GM20000 (cell line): ENCODE measurements at regions not wholly inside any gene's neighbourhood (a gene's known extent, or its start where the extent isn't known, plus 50 kb on each side); places are given as distances from the start of the nearest gene placed in this dataset.

Experiments
- DNase-seq: peaks from one replicate; pipeline ENCODE4 v3.0.0; 2012; ENCODE audit warnings: low spot score
- TF ChIP-seq, protein P1 (sequence below): IDR thresholded peaks from 2 replicates; pipeline ENCODE4 v1.5.1; 2012; ENCODE audit warnings: mild to moderate bottlenecking, control low read depth; ENCODE audit errors: extremely low read depth, missing control alignments

DNA sequence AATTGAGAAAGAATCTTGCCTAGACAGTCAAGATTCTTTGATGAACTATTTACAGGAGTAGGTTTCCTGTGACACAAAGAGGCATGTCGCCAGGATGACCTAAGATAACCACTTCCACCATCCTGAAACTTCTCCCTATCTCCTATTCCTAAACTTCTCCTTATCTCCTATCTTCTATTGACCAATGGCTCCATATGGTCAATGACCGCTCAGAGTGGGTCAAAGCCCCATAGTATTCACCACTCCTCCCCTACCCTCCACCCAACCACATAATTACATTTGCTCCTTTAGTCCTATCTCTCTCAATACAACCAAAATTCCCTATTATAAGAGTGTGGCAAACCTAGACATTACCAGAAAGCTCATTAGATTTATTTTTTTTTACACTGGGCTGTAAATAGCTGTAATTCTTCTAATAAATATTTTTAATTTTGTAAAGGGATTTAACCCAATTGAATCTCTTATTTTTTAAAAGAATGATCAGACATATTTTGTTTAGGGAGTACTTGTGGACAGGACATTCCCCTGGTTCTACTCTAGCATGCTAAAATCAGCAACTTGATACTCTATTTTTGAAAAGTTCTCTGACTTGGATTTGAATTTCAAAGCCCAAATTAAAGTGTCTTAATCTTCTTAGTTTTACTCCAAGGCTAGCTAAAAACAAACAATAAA is 416.0 kb upstream of the CCNH start:
- DNase-seq: no peak

DNA sequence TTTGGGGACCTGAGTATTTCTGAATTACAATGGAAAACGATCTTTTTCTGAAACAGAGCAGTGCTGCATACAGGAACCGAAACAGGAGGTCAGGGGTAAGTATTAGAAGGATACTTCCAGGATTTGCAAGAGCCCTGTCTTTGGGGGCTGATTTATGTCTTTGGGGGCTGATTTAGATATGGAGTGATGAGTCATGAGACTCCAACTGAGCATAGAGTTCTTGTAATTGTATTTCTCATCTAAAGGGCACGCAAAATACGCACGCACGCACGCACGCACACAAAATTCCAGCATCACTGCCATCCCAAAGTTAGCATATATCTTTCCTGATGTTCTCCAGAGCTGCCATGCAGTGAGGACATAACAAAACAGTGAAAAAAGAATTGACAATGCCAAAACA is 414.8 kb upstream of the CCNH start:
- no peak for DNase-seq
- TF ChIP-seq, protein P1, sequence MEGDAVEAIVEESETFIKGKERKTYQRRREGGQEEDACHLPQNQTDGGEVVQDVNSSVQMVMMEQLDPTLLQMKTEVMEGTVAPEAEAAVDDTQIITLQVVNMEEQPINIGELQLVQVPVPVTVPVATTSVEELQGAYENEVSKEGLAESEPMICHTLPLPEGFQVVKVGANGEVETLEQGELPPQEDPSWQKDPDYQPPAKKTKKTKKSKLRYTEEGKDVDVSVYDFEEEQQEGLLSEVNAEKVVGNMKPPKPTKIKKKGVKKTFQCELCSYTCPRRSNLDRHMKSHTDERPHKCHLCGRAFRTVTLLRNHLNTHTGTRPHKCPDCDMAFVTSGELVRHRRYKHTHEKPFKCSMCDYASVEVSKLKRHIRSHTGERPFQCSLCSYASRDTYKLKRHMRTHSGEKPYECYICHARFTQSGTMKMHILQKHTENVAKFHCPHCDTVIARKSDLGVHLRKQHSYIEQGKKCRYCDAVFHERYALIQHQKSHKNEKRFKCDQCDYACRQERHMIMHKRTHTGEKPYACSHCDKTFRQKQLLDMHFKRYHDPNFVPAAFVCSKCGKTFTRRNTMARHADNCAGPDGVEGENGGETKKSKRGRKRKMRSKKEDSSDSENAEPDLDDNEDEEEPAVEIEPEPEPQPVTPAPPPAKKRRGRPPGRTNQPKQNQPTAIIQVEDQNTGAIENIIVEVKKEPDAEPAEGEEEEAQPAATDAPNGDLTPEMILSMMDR: no peak

More for the DNA sequence above, 416.0 kb upstream of the CCNH start:
- TF ChIP-seq, protein P1: no peak

DNA sequence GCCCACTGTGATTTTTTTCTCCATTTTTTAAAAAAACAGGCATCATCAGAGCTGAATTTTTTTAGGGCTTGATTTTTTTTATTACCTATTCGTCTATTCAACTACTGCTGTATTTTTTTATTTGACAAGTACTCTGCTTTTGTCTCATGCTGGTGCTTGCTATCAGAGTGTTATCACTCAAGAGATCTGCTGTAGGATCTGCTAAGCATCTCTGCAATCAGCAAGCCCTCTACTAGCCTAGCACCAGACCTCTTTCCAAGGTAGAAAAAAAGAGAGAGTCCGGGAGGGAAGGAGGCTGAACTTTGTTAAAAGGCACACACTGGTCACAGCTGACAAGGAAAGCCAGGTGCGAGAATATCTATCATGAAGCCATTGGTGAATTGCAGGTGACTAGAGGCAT is 413.8 kb upstream of the CCNH start:
- DNase-seq: no peak
- TF ChIP-seq, protein P1: no peak

- TF ChIP-seq, protein P1: no peak
- no peak for DNase-seq
These were observed 412.9 kb upstream of the CCNH start for GRCh38 chr5:87825583-87825982.

DNA sequence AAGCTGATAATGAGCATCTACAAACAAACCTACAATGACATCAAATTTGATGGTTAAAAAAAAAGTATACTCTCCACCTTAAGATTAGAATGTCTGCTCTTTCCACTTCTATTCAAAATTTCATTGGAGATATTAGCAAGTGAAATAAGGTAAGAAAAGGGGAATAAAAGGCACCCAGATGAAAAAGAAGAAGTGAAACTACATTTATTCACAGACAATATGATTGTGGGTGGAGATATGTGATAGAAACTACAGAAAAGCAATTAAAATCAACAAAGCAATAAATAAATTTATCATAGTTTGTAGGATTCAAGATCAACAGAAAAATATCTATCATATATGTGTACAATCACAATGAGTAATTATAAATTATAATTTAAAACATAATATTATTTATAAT is 395.1 kb upstream of the CCNH start:
- TF ChIP-seq, protein P1: no peak
- no peak for DNase-seq

- TF ChIP-seq, protein P1: no peak
- DNase-seq: no peak
These were observed 390.6 kb upstream of the CCNH start for GRCh38 chr5:87803352-87803751.

GRCh38 chr5:87791869-87792268 is 379.1 kb upstream of the CCNH start:
- no peak for DNase-seq
- TF ChIP-seq, protein P1: no peak
